ENCODE measurements at regions not wholly inside any gene's neighbourhood (a gene's known extent, or its start where the extent isn't known, plus 50 kb on each side); places are given as distances from the start of the nearest gene placed in this dataset.

- no peaks in the 10 kb centered on the region for H3K4me1 Mint-ChIP-seq
- peaks cover 4% of the 10 kb centered on the region for H3K9me3 Mint-ChIP-seq
- POLR2A ChIA-PET: no interaction called here
- H3K27me3 Mint-ChIP-seq: no peaks in the 10 kb centered on the region
- no peak overlapping the region for H3K4me3 Mint-ChIP-seq
- no peak overlapping the region for H3K27ac Mint-ChIP-seq
- no peaks in the 10 kb centered on the region for H3K36me3 Mint-ChIP-seq
- ATAC-seq (ENCODE audit: low read depth): no peak
- no peak for DNase-seq
Observed at GRCh38 chr4:62901101-62901500, 1508.1 kb downstream of the TECRL start.

- DNase-seq (no peak), ATAC-seq (ENCODE audit: low read depth) (no peak)
- H3K4me3 Mint-ChIP-seq: no peak overlapping the region
- H3K4me1 Mint-ChIP-seq: no peaks in the 10 kb centered on the region
- H3K27me3 Mint-ChIP-seq: no peaks in the 10 kb centered on the region
- no peaks in the 10 kb centered on the region for H3K36me3 Mint-ChIP-seq
- POLR2A ChIA-PET: no interaction called here
- peaks cover 4% of the 10 kb centered on the region for H3K9me3 Mint-ChIP-seq
- H3K27ac Mint-ChIP-seq: no peak overlapping the region
Observed at GRCh38 chr4:62899646-62900364, 1509.4 kb downstream of the TECRL start.

- Mint-ChIP-seq H3K4me3 (no peak overlapping the region), H3K9me3 (peaks cover 4% of the 10 kb centered on the region), H3K36me3 (no peaks in the 10 kb centered on the region), H3K4me1 (no peaks in the 10 kb centered on the region), H3K27ac (no peak overlapping the region), H3K27me3 (no peaks in the 10 kb centered on the region)
- DNase-seq: no peak
- POLR2A ChIA-PET: no interaction called here
- no peak for ATAC-seq (ENCODE audit: low read depth)
Observed at GRCh38 chr4:62898115-62898514, 1511.1 kb downstream of the TECRL start.

- Mint-ChIP-seq H3K4me1 (no peaks in the 10 kb centered on the region), H3K27ac (no peak overlapping the region), H3K27me3 (no peaks in the 10 kb centered on the region), H3K36me3 (no peaks in the 10 kb centered on the region), H3K9me3 (peaks cover 2% of the 10 kb centered on the region), H3K4me3 (no peak overlapping the region)
- POLR2A ChIA-PET: no interaction called here
- DNase-seq (no peak), ATAC-seq (ENCODE audit: low read depth) (no peak)
Observed at GRCh38 chr4:62896721-62897120, 1512.5 kb downstream of the TECRL start.

GRCh38 chr4:62881901-62882300 lies 1527.3 kb downstream of the TECRL start:
- POLR2A ChIA-PET: no interaction called here
- Mint-ChIP-seq H3K4me1 (no peaks in the 10 kb centered on the region), H3K27ac (no peak overlapping the region), H3K36me3 (no peaks in the 10 kb centered on the region), H3K4me3 (no peak overlapping the region), H3K9me3 (peaks cover 7% of the 10 kb centered on the region), H3K27me3 (no peaks in the 10 kb centered on the region)
- DNase-seq: no peak
- ATAC-seq (ENCODE audit: low read depth): no peak

- Mint-ChIP-seq H3K27ac (no peak overlapping the region), H3K4me3 (no peak overlapping the region), H3K9me3 (peaks cover 7% of the 10 kb centered on the region), H3K27me3 (no peaks in the 10 kb centered on the region), H3K36me3 (no peaks in the 10 kb centered on the region), H3K4me1 (no peaks in the 10 kb centered on the region)
- ATAC-seq (ENCODE audit: low read depth) (no peak), DNase-seq (no peak)
- POLR2A ChIA-PET: no interaction called here
Observed at GRCh38 chr4:62881210-62881609, 1528.0 kb downstream of the TECRL start.

GRCh38 chr4:62872856-62873255 lies 1536.4 kb downstream of the TECRL start:
- Mint-ChIP-seq H3K4me1 (no peaks in the 10 kb centered on the region), H3K9me3 (peaks cover 5% of the 10 kb centered on the region), H3K4me3 (no peak overlapping the region), H3K27ac (no peak overlapping the region), H3K27me3 (no peaks in the 10 kb centered on the region), H3K36me3 (no peaks in the 10 kb centered on the region)
- ATAC-seq (ENCODE audit: low read depth) (no peak), DNase-seq (no peak)
- POLR2A ChIA-PET: no interaction called here

- POLR2A ChIA-PET: no interaction called here
- DNase-seq: no peak
- ATAC-seq (ENCODE audit: low read depth): no peak
- Mint-ChIP-seq H3K4me1 (no peaks in the 10 kb centered on the region), H3K27me3 (no peaks in the 10 kb centered on the region), H3K36me3 (no peaks in the 10 kb centered on the region), H3K4me3 (no peak overlapping the region), H3K9me3 (peaks cover 7% of the 10 kb centered on the region), H3K27ac (no peak overlapping the region)
Observed at GRCh38 chr4:62871078-62871477, 1538.2 kb downstream of the TECRL start.

- DNase-seq (no peak), ATAC-seq (ENCODE audit: low read depth) (no peak)
- no peaks in the 10 kb centered on the region for H3K4me1 Mint-ChIP-seq
- no peak overlapping the region for H3K4me3 Mint-ChIP-seq
- no peaks in the 10 kb centered on the region for H3K27me3 Mint-ChIP-seq
- no peaks in the 10 kb centered on the region for H3K36me3 Mint-ChIP-seq
- POLR2A ChIA-PET: no interaction called here
- H3K9me3 Mint-ChIP-seq: peaks cover 7% of the 10 kb centered on the region
- no peak overlapping the region for H3K27ac Mint-ChIP-seq
Observed at GRCh38 chr4:62870451-62870850, 1538.8 kb downstream of the TECRL start.

- POLR2A ChIA-PET: no interaction called here
- Mint-ChIP-seq H3K36me3 (no peaks in the 10 kb centered on the region), H3K9me3 (peaks cover 2% of the 10 kb centered on the region), H3K4me3 (no peak overlapping the region), H3K4me1 (no peaks in the 10 kb centered on the region), H3K27ac (no peak overlapping the region), H3K27me3 (no peaks in the 10 kb centered on the region)
- no peak for ATAC-seq (ENCODE audit: low read depth)
- DNase-seq: no peak
Observed at GRCh38 chr4:62865261-62865660, 1544.0 kb downstream of the TECRL start.

- POLR2A ChIA-PET: no interaction called here
- Mint-ChIP-seq H3K4me1 (no peaks in the 10 kb centered on the region), H3K9me3 (peaks cover 2% of the 10 kb centered on the region), H3K27me3 (no peaks in the 10 kb centered on the region), H3K36me3 (no peaks in the 10 kb centered on the region), H3K4me3 (no peak overlapping the region), H3K27ac (no peak overlapping the region)
- ATAC-seq (ENCODE audit: low read depth) (no peak), DNase-seq (no peak)
Observed at GRCh38 chr4:62849696-62850095, 1559.6 kb downstream of the TECRL start.

GRCh38 chr4:62835631-62836030 lies 1573.6 kb downstream of the TECRL start:
- Mint-ChIP-seq H3K27ac (no peak overlapping the region), H3K9me3 (peaks cover 1% of the 10 kb centered on the region), H3K4me1 (no peaks in the 10 kb centered on the region), H3K27me3 (no peaks in the 10 kb centered on the region), H3K36me3 (no peaks in the 10 kb centered on the region), H3K4me3 (no peak overlapping the region)
- POLR2A ChIA-PET: no interaction called here
- ATAC-seq (ENCODE audit: low read depth) (no peak), DNase-seq (no peak)

GRCh38 chr4:62822306-62822705 lies 1586.9 kb downstream of the TECRL start:
- Mint-ChIP-seq H3K27me3 (no peaks in the 10 kb centered on the region), H3K36me3 (no peaks in the 10 kb centered on the region), H3K27ac (no peak overlapping the region), H3K4me3 (no peak overlapping the region), H3K4me1 (no peaks in the 10 kb centered on the region), H3K9me3 (peaks cover 6% of the 10 kb centered on the region)
- POLR2A ChIA-PET: no interaction called here
- ATAC-seq (ENCODE audit: low read depth) (no peak), DNase-seq (no peak)

GRCh38 chr4:62816566-62816965 lies 1592.7 kb downstream of the TECRL start:
- H3K4me1 Mint-ChIP-seq: no peaks in the 10 kb centered on the region
- ATAC-seq (ENCODE audit: low read depth) (no peak), DNase-seq (no peak)
- no peak overlapping the region for H3K4me3 Mint-ChIP-seq
- POLR2A ChIA-PET: no interaction called here
- no peak overlapping the region for H3K27ac Mint-ChIP-seq
- H3K9me3 Mint-ChIP-seq: peaks cover 2% of the 10 kb centered on the region
- no peaks in the 10 kb centered on the region for H3K27me3 Mint-ChIP-seq
- no peaks in the 10 kb centered on the region for H3K36me3 Mint-ChIP-seq

- no peak for DNase-seq
- no peaks in the 10 kb centered on the region for H3K4me1 Mint-ChIP-seq
- no peak overlapping the region for H3K4me3 Mint-ChIP-seq
- no peak overlapping the region for H3K27ac Mint-ChIP-seq
- H3K27me3 Mint-ChIP-seq: no peaks in the 10 kb centered on the region
- POLR2A ChIA-PET: no interaction called here
- no peak for ATAC-seq (ENCODE audit: low read depth)
- H3K36me3 Mint-ChIP-seq: no peaks in the 10 kb centered on the region
- H3K9me3 Mint-ChIP-seq: peaks cover 2% of the 10 kb centered on the region
Observed at GRCh38 chr4:62814510-62815047, 1594.7 kb downstream of the TECRL start.

Data from activated naive CD8-positive, alpha-beta T cell treated with anti-CD3 and anti-CD28 coated beads, Interleukin-2, amount 10 ng/mL, durations not matched to agents 7 days and 5 days (primary cell).